HepG2 (cell line): ENCODE measurements at regions not wholly inside any gene's neighbourhood (a gene's known extent, or its start where the extent isn't known, plus 50 kb on each side); places are given as distances from the start of the nearest gene placed in this dataset.

Experiments
- POLR2AphosphoS5 ChIP-seq: IDR thresholded peaks from 2 replicates; pipeline ENCODE4 v1.6.1; 2012; ENCODE audit warnings: low read depth, low read length
- ZBTB7A ChIP-seq: sonication (generic); formaldehyde crosslinking; IDR thresholded peaks from 2 replicates; pipeline ENCODE4 v1.8.0; 2022; ENCODE audit warnings: mild to moderate bottlenecking, missing genetic modification reagents

GRCh38 chr5:87125766-87126165 lies 141.9 kb upstream of the RASA1 start:
- TF ChIP-seq ZBTB7A (CRISPR knock-in tag) (no peak), POLR2AphosphoS5 (no peak)
